ENCODE measurements at regions not wholly inside any gene's neighbourhood (a gene's known extent, or its start where the extent isn't known, plus 50 kb on each side); places are given as distances from the start of the nearest gene placed in this dataset.
A peak's percentile ranks its signal among the peaks of the same experiment; 100 is the strongest.

DNA sequence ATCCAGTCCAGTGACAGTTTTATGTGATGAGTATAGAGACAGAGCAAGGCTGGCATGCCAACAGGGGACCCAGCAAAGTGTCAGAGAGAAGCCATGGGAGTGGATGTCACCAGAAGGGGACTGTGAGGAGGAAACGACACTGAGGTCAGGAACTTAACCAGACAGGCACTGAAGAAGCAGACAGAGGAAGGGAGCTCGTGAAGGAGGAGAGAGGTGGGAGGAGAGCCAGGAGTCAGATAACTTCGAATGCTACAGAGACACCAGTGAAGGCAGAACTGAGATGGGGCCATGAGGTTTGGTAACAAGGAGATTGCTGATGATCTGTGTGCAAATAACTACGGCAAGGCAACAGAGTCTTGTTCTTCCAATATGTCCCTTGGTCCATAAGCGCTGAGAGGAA is 211.1 kb upstream of the FOXA2 start:
- no peak for DNase-seq

DNA sequence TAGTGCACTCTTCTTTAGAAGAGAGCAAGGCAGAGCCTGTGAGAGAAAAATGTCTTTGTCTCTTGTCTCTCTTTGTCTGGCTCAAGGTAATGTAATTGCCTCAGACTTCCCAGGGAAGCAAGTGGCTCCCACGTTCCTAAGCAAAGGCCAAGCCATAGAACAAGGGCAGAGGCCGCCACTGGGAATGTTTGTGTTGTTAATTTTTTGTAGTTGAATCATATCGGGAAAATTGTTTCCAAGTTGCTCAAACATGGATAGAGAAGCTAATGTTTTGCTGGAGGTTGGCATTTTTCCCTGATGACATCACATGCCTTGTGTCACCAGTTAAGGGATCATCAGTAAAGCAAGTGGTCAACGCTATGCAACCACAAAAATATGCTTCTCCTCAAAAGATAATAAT is 211.5 kb upstream of the FOXA2 start:
- no peak for DNase-seq

DNA sequence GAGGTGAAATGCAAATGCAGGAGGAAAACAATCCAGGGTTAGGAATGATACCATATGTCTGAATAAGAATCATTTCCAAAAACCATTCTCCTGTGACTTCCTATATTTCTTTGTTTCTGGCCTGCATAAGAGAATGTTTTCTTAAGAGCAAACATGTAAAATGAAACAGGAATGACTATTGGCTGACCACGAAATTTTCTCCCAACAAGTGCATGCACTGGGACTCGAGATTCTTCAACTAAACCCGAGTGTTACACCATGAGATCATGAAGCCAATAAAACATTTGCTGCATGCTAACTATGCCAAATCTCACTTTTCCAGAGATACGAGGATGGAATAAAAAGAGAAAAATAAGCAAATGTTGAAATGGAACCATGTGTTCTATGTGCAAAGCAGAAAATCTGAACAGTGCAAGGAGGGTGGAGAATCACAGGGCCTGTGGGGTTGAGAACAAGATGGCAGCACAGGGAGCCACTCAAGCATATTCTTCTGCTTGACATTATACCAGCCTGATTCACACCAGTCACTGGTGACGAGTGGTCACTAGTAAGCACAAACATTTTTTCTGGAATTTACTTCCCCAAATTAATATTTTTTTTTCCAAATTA is 212.2 kb upstream of the FOXA2 start:
- no peak for DNase-seq

DNA sequence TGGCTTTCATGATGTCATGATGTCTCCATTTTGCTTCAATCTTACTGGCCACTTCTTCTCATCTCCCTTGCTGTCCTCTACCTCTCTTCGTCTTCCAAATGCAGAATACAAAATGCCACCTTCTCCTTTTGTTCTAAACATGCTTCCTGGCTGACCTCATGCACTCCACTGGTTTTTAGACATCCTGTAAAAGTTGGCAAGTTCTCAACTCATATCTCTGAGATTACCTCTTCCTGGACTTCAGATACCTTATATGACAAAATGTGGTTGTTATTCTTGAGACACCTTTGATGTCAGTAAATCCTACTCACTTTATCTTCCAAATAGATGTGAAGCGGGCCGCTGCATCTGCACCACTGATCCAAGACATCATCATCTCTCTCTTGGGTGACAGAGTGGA is 212.7 kb upstream of the FOXA2 start:
- no peak for DNase-seq

DNA sequence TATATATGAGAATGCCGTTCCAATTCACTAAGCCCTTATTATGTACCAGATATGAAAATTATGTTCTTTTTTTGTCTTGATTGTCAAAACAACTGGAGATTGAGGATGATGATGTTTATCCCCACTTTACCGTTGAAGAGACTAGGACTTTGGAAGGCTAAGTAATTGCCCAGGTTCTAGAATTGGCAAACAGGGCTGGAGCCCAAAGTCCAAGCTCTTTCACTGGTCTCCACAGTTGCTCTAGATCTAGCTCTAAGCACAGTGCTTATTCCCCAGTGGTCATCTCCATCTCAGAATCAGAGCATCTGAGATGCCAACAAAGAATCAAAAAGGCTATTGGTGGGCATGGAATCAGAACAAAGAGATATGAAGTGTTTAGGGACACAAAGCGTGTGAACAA is 215.3 kb upstream of the FOXA2 start:
- DNase-seq, result no peak

DNA sequence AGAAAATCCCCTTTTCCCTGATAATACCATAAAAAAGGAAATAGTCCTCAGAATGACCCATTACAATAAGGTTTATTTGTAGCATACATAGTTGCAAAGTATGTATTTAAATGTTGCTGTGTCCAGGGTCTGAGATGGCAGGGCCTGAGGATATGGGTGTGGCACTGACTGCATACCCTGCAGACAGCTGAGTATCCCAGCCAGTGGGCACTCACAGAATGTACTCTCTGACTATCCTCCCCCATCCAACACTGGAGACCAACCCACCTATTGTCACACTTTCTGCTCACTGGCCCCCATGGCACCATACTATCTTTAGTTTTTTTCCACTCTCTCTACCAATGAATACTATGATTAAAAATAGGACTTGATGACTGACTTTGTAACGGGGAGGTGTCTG is 215.8 kb upstream of the FOXA2 start:
- no peak for DNase-seq

DNA sequence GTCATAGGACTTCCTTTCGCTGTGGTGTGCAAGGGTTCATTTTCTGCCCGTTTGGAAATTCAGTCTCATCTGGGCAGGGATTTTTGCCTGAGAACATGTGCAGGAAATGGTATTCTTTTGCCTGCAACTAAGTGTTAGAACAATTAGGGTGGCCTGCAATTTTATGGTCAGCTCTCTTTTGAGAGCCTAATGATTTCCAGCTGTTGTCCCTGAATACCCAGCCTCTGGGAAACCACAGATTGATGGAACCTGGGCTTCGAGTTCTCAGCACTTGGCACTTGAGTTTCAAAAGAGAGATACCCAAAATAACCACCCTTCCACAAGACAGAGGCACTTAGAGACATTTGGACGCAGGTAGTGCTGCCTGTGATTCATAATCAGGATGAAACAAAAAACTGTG is 217.2 kb upstream of the FOXA2 start:
- no peak for DNase-seq

DNA sequence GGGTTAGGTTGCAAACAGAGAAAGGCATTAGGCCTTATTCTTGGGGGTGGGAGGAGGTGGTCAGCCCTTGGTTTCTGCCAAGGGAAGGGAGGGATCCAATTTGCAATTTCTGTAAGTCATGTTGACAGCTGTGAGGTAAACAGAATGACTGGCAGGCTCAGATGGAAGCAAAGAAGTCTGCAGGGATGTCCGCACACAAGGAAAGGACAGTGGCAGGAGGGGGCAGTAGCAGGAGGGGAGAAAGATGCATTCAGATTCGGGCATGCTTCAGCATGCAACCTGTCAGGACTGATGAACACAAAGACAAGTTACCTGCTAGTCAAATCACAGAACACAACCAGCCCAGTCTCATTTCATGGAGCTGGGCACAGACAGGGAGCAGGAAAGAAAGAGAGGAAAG is 217.9 kb upstream of the FOXA2 start:
- no peak for DNase-seq

DNA sequence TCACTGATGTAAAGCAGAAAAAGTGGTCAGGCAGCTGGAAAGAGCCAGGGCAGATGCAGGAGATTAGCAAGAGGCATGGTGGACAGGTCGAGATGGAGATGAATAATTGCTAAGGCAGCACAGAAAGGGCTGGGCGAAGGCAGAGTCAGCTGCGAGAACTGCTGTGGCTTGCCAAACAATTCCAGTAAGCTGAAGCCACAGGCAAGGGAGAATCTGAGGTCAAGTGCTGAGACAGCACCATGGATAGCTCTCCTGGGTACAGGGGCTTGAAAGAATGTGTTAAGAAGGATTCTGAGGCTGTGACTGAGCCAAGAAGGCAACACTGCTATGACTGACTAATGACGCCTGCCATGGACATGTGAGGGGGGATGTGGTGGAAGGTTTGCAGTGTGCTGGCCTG is 220.8 kb upstream of the FOXA2 start:
- DNase-seq, result no peak

DNA sequence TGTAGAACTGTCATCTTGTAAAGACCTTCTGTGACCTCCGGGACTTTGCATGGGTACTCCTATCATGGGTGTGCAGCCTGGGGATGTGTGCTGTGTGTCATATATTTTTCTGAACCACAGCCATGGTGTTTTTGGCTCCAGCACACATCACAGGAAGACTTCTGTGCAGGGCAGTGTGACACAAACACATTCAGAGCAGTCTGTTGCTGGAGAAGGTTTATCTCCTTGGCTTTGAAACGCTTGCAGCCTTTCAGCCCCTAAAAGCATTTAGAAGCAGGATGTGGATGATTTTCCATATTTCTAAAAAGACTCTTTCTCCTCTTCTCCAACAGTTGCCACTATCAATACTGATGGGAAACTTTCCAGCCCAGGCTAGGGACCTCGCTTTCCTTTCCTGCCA is 221.6 kb upstream of the FOXA2 start:
- DNase-seq, result no peak

DNA sequence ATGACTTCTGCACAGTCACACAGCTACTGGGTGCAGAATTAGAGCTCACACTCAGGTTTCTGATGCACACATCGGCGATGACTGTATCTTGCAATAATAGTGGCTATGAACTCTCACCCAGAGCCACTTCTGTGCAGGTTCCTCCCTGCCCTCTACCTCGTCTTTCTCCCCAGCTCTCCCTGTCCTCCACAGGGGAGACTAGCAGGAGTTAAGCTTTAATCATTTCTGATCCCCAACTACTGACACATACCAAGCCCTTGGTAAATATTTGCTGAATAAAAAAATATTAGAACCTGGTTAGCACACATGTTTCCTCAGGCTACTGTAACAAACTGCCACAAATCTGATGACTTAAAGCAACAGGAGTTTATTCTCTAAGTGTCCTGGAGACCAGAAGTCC is 222.7 kb upstream of the FOXA2 start:
- DNase-seq, result no peak

DNA sequence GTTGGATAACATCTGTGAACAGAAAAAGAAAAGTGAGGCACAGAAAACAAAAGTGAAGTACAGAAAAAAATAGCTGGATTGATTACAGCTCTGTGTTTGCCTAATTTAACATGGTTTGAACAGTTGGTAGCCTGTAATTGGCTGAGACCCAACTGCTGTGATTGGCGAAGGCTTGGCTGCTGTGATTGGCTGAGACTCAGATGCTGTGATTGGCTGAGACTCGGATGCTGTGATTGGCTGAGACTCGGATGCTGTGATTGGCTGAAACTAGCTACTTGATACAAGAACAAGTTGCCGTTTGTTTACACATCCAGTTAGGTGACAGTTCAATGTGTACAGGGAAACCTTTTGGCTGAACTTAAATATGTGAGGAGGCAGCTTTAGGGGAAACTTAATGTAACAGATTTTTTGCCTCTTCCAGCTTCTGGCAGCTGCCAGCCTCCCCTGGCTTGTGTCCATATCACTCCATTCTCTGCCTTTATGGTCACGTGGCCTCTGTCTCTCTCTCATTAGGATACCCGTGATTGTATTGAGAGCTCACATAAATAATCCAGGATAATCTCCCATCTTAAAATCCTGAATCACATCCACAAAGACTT is 223.4 kb upstream of the FOXA2 start:
- peak in 1 of 5 experiments; percentile 2 for DNase-seq

DNA sequence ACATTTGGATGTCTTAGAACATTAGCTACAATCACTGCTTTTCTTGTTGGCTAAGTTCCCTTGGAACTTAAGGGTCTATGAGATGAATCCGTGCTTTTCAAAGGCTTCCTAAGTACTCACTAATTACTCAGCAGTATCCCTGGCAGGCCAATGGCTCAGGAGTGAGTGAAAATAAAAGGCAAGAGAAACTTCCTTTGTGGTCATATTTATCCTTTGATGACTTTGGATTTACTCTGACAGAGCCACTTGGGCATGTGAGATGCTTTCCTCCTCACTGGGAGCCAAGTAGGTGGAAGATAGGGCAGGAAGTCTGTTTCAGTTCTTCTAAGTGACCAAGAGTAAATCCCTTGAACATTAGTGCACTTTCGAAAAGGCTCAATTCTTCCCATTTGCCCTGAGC is 224.3 kb upstream of the FOXA2 start:
- DNase-seq, result no peak

DNA sequence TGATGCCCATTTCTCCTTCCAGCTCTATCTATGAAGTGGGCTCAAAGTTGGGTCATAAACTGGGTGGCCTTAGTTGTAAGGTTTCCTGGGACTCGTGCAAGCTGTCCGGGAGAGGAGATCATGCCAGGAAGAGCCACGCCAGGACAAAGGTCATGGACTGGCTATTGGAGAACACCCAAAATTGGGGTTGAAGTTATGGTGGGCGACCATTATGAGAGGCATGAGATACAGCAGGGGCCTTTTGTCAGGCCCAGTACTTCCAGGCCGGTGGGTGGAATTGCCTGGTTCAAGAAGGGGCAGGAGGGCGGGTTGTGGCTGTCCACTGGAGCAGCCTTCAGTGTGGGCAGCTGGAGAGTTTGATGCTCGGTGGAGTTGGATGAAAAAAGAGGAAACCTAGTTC is 225.1 kb upstream of the SSTR4 start:
- no peak for DNase-seq

DNA sequence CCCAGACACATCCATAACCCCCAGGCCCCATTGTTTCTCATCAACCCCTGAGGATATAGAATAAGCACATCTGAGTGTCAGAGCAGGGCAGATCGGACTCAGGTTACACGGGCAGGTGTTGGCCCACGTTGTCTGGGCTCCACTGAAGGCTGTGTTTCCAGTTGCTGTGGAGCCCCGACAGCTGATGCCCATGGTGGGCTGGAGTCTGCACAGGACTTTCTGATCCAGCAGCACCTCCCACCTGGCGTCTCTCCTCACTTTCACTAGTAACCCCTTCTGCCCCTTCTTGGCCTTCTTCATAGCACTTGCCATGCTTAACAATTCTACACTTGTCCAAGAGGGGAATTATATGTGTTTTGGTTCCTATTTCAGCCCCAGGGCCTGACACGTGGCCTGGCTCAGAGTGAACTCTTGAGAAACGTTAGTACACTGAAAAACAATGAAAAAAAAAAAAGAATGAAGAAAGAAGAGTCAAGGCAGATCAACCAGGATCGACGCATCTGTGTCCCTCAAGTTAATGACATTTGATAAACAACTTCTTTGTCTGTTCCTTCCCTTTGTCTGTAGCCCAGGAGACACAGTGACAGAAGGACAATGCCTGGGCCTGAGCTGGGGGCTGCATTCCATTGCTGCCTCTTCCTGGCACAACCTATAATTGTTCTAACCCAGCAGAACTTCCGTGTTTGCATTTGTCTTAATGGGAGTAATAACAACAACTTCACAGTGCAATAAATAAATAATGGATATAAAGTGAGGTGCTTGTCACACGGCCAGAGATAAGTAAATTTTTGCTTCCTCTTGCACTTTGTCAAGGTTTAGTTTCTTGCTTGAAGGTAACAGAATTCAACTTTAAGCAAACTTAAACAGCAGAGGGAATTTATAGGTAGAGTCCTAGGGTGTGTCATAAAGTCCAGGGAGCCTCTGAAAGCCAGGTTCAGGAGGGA is 224.2 kb upstream of the SSTR4 start:
- no peak for DNase-seq

DNA sequence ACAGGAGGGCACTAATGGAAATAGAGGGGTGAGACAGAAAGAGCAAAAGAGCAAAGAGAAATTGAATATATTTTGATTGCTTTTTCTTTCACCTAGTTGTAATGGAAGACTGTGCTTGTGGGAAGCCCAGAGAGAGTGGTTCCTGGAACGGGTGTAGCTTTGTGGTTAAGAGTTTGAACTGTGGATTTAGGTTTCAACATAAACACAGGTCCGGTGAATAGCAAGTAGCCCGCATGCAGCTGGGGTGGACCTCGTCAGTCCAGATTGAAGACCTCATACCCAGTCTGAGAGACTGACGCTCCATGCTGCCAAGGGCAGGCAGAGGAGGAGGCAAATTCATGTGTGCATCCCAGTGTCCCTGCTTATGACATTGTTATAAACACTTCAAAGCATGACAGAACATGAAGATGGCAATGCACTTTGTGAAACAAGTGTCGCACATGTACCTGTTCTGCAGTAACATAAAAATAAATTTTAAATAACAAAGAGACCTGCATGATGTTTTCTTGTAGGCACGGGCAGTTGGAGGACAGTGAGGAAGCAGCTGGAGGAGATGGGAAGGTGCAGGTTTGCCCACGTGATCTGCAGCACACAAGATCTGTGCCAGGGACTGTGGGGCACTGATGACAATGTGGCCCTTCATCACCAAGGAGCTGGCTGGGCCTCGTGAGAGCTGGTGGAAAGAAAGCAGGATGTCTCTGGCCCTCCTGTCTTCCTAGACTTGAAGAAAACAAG is 220.5 kb upstream of the SSTR4 start:
- DNase-seq, result no peak

DNA sequence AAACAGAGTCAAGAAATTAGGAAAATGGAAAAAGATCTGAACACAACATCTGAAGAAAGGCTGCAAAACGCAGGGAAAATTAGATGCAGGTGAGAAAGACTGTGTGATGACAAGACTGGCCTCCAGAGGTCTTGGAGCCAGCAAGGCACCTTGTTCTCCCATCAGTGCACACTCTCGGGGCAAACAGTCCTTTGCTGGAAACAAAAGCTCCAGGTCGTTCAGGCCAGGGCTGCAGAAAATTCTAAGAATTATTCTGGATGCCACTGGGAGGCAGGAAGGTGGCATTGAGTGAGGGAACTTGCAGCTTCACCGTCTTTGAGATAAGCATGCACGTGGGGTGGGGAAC is 219.9 kb upstream of the SSTR4 start:
- DNase-seq, result no peak

DNA sequence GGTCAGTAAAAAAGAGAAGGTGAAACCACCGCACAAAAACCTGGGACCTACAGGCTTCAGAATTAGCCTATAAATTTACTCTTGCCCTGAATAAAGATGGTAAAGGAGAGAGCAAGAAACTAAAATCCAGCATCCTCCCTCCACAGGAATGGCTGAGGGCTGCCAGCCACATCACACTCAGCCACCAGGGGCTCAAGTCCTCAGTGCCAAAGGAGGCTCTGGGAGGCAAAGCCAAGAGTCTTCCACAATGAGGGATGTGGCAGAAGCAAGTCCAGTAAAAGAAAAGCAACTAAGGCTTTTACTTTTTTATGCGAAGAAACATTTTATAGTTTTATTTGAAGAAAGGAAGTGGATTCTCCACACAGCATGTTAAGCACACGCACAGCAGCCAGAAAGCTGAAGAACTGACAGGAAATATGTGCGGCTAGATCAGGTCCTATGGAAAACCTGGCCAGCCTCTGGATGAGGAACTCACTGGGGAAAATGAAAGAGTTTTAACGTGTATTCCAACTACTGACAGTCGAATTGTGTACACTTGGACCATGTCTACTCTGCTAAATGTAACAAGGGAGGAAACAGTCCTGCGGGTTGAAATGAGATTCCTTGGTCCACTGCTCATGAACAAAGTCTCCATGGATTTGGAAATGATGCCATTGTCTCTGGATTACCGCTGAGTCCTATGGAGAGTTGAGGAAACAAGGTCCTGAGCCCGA is 219.4 kb upstream of the SSTR4 start:
- no peak for DNase-seq

DNA sequence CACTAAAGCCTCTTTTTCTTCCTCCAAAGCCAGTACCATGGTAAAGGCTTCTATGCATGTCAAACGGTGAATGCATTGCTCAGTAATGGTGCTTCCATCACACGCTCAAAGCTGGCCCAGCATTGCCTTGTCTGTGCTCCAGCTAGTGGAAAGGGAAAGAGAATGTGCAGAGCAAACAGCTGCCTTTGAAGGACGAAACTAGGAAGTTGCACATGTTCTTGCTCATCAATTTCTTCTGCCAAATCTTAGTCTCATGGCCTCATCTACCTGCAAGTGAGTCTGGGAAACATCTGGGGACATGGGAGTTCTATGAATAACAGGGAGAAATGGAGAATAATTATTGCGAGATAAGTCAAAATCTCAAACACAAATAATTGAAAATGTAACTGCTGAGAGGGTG is 216.5 kb upstream of the SSTR4 start:
- DNase-seq, result no peak

DNA sequence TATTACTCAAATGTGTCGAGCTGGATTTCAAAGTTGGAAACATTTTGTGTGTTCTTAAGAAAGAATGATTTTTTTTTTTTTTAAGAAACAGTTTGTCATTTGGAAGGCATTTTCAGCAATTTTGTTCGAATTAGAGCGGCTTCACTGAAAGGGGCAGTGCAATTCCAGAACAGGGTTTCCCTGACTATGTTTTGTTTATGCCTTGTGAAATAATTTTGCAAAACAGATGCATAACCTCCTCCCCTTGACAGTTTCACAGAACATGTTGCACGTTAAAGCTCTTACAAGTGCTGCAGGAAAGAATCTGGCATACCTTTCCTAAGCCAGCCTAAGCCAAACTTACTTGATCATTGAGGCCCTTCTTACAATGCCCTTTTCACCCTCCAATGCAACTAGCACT is 216.0 kb upstream of the SSTR4 start:
- no peak for DNase-seq

DNA sequence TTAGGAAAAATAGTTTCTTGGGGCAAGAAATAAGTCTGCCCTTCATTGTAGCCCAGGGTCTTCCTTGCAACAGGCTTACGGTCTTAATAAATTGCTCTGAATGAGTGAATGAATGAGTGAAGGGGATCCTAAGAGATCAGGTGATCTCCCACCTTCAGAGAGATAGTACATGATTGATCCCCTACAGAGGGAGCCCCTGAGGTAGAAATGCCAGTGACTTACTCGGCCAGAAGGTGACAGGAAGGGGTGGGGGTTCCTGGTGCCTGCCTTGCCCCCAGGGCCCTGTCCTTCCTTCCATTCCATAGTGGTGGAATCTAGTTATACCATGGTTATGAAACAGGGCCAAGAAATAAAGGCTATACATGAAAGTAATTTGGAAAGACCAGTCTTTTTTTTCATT is 215.3 kb upstream of the SSTR4 start:
- no peak for DNase-seq

DNA sequence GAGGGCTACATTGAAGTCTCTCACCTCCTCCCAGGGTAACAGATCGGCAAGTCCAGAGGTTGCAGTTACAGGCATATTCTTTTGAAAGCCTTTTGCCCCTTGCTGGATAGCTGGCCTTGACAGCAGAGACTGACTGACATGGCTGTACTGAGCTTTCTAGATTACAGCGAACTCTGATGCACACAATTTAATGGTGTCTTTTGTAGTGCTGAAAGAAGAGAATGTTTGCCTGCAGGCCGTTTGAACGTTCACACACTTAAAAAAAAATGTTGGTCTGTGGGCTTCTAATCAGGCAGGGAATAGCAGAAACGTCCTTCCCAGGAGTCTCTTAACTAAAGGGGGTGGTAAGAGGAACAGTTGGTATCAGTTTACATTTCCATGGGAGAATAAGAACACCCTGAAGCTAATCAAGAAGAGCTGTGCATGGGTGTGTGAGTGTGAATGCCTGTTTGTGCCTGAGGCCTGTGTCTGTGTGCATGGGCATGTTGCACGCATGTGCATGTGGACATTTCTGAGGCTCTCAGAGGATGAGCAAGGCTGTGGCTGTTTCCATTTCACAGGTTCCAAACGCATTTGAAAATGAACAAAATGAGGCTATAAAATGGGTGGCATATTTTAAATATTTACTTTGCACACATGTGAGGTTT is 213.9 kb upstream of the SSTR4 start:
- DNase-seq, result no peak
